ENCODE measurements at regions not wholly inside any gene's neighbourhood (a gene's known extent, or its start where the extent isn't known, plus 50 kb on each side); places are given as distances from the start of the nearest gene placed in this dataset.

- TF ChIP-seq CTCF (IDR thresholded peaks at IDR 0.05; ENCODE audit: low read depth, low read length): no peak
- no peak for TF ChIP-seq EZH2phosphoT487 (IDR thresholded peaks at IDR 0.05; ENCODE audit: low read depth)
Measured at GRCh38 chr17:83152745-83153611, 73.6 kb downstream of the METRNL start.

All from OCI-LY3 (cell line).